SK-N-SH (cell line): ENCODE measurements at regions not wholly inside any gene's neighbourhood (a gene's known extent, or its start where the extent isn't known, plus 50 kb on each side); places are given as distances from the start of the nearest gene placed in this dataset.

Experiments used
- CTCF ChIA-PET: fragments of 300-600, 350-600 bp; formaldehyde crosslinking; extraction: SDS; loops from one replicate; lab custom pipeline; 2021; lab: Yijun Ruan, JAX
- POLR2A ChIA-PET: fragments of 350-600 bp; sonication (Branson Sonifier 250); formaldehyde crosslinking; extraction: SDS; loops from one replicate; lab custom pipeline; 2020; ENCODE audit warnings: antibody characterized with exemption, inconsistent platforms; lab: Yijun Ruan, JAX
- DNase-seq: peaks from one replicate; pipeline ENCODE4 v3.0.0; 2012
- H2AFZ ChIP-seq: fragments of 200-600 bp; sonication (generic); 2 replicates; pipeline ENCODE4 v1.8.1; 2016; ENCODE audit warnings: antibody characterized with exemption, mild to moderate bottlenecking, low read depth
- H3F3A ChIP-seq: fragments of 200-600 bp; sonication (generic); replicated peaks from 2 replicates; pipeline ENCODE3; 2016; ENCODE audit warnings: antibody characterized with exemption, mild to moderate bottlenecking; ENCODE audit not compliant: insufficient read depth
- H3K27ac ChIP-seq, 2 experiments: fragments of 200-500 bp in 1 of 2; fragments of 200-600 bp in 1 of 2; sonication (Bioruptor generic) in 1 of 2; sonication (generic), shearing (Covaris generic) in 1 of 2; 2 replicates each; pipeline versions ENCODE4 v1.5.1 to v1.6.1; 2014 to 2016; ENCODE audit warnings: low read depth in 2 of 2, inconsistent platforms in 1 of 2, low read length in 1 of 2, mild to moderate bottlenecking in 1 of 2, mixed read lengths in 1 of 2
- H3K27me3 ChIP-seq: fragments of 200-600 bp; sonication (generic), shearing (Covaris generic); 2 replicates; pipeline ENCODE4 v1.6.1; 2016; ENCODE audit warnings: mixed run types; ENCODE audit not compliant: insufficient read depth
- H3K36me3 ChIP-seq, 2 experiments: fragments of 200-500 bp in 1 of 2; fragments of 200-600 bp in 1 of 2; sonication (Bioruptor generic) in 1 of 2; sonication (generic) in 1 of 2; replicated peaks in 1 of 2; 2 replicates each; pipeline versions ENCODE3 to v1.5.1; 2014 to 2016; ENCODE audit warnings: low read length in 1 of 2, mild to moderate bottlenecking in 1 of 2; ENCODE audit not compliant: insufficient read depth in 2 of 2, control insufficient read depth in 1 of 2
- H3K4me1 ChIP-seq, 2 experiments: fragments of 200-500 bp in 1 of 2; fragments of 200-600 bp in 1 of 2; sonication (Bioruptor generic) in 1 of 2; sonication (generic), shearing (Covaris generic) in 1 of 2; 2 replicates each; pipeline versions ENCODE4 v1.5.1 to v1.6.1; 2014 to 2016; ENCODE audit warnings: low read depth in 1 of 2, low read length in 1 of 2, mixed run types in 1 of 2; ENCODE audit not compliant: insufficient read depth in 2 of 2, control insufficient read depth in 1 of 2
- H3K4me2 ChIP-seq: fragments of 200-600 bp; sonication (generic), shearing (Covaris generic); 2 replicates; pipeline ENCODE4 v1.6.1; 2017; ENCODE audit warnings: mixed run types
- H3K4me3 ChIP-seq, 2 experiments: fragments of 200-500 bp in 1 of 2; fragments of 200-600 bp in 1 of 2; sonication (Bioruptor generic) in 1 of 2; sonication (generic), shearing (Covaris generic) in 1 of 2; 2 replicates each; pipeline versions ENCODE4 v1.5.1 to v1.8.1; 2014 to 2016; ENCODE audit warnings: low read depth in 2 of 2, inconsistent platforms in 1 of 2, low read length in 1 of 2, mild to moderate bottlenecking in 1 of 2, mixed read lengths in 1 of 2, moderate library complexity in 1 of 2
- H3K79me2 ChIP-seq: fragments of 200-600 bp; sonication (generic); 2 replicates; pipeline ENCODE4 v1.8.1; 2017; ENCODE audit warnings: mild to moderate bottlenecking; ENCODE audit not compliant: insufficient read depth
- H3K9ac ChIP-seq: fragments of 200-600 bp; sonication (generic); 2 replicates; pipeline ENCODE4 v1.6.1; 2017; ENCODE audit warnings: mixed run types
- H3K9me2 ChIP-seq: fragments of 200-600 bp; sonication (generic); 2 replicates; pipeline ENCODE4 v1.6.1; 2017; ENCODE audit warnings: mixed run types
- H3K9me3 ChIP-seq: fragments of 200-600 bp; sonication (generic); 2 replicates; pipeline ENCODE4 v1.6.1; 2017; ENCODE audit warnings: mixed run types, mild to moderate bottlenecking, moderate library complexity
- H4K20me1 ChIP-seq: fragments of 200-600 bp; sonication (generic); 2 replicates; pipeline ENCODE4 v1.6.1; 2017; ENCODE audit warnings: mild to moderate bottlenecking, mixed run types; ENCODE audit not compliant: insufficient read depth
- CHD2 ChIP-seq: fragments of 150-350 bp; IDR thresholded peaks from 2 replicates; pipeline ENCODE4 v1.6.1; 2018; ENCODE audit warnings: low read length; ENCODE audit not compliant: partially characterized antibody
- EP300 ChIP-seq, 2 experiments: IDR thresholded peaks; 2 replicates each; pipeline versions ENCODE4 v1.4.0 to v1.6.1; 2012; ENCODE audit warnings: borderline replicate concordance in 1 of 2, low read depth in 1 of 2, low read length in 1 of 2
- EZH2phosphoT487 ChIP-seq: fragments of 200-600 bp; sonication (generic); IDR thresholded peaks from 2 replicates; pipeline ENCODE4 v1.6.1; 2017; ENCODE audit warnings: low read depth, mixed run types, mild to moderate bottlenecking, antibody characterized with exemption, moderate library complexity, borderline replicate concordance
- FOXJ3 ChIP-seq: sonication (generic); formaldehyde crosslinking; IDR thresholded peaks from 2 replicates; pipeline ENCODE4 v1.5.1; 2020; ENCODE audit warnings: mild to moderate bottlenecking, missing genetic modification reagents
- FOXM1 ChIP-seq: IDR thresholded peaks from 2 replicates; pipeline ENCODE4 v1.4.0; 2012; ENCODE audit warnings: low read depth, mild to moderate bottlenecking
- GATA2 ChIP-seq: sonication (generic); formaldehyde crosslinking; IDR thresholded peaks from 2 replicates; pipeline ENCODE4 v1.5.0; 2020; ENCODE audit warnings: mild to moderate bottlenecking, missing genetic modification reagents
- JUND ChIP-seq: IDR thresholded peaks from 2 replicates; pipeline ENCODE4 v1.4.0; 2012
- MAX ChIP-seq: IDR thresholded peaks from 2 replicates; pipeline ENCODE4 v1.4.0; 2012; ENCODE audit warnings: low read depth
- MEF2A ChIP-seq: IDR thresholded peaks from 2 replicates; pipeline ENCODE4 v1.4.0; 2012; ENCODE audit warnings: low read depth, borderline replicate concordance
- NFIC ChIP-seq: IDR thresholded peaks from 2 replicates; pipeline ENCODE4 v1.4.0; 2012; ENCODE audit warnings: borderline replicate concordance
- PBX3 ChIP-seq: IDR thresholded peaks from 2 replicates; pipeline ENCODE4; 2012
- RAD21 ChIP-seq: IDR thresholded peaks from 2 replicates; pipeline ENCODE4 v1.6.1; 2012; ENCODE audit warnings: mild to moderate bottlenecking, low read length
- RCOR1 ChIP-seq: fragments of 150-350 bp; IDR thresholded peaks from 2 replicates; pipeline ENCODE4 v1.6.1; 2017; ENCODE audit warnings: antibody characterized with exemption, low read length
- REST ChIP-seq: IDR thresholded peaks from 2 replicates; pipeline ENCODE4 v1.6.1; 2012; ENCODE audit warnings: mild to moderate bottlenecking, low read depth, low read length, moderate library complexity
- RXRA ChIP-seq: IDR thresholded peaks from 2 replicates; pipeline ENCODE4 v1.4.0; 2012; ENCODE audit warnings: low read depth, mild to moderate bottlenecking, borderline replicate concordance
- SIN3A ChIP-seq: IDR thresholded peaks from 2 replicates; pipeline ENCODE4 v1.6.1; 2012; ENCODE audit warnings: low read depth, mild to moderate bottlenecking, low read length, moderate library complexity, borderline replicate concordance
- SMC3 ChIP-seq: IDR thresholded peaks from 2 replicates; pipeline ENCODE4 v1.6.1; 2012; ENCODE audit warnings: low read depth, low read length, improper control_type of control experiment
- TAF1 ChIP-seq: IDR thresholded peaks from 2 replicates; pipeline ENCODE4 v1.6.1; 2012; ENCODE audit warnings: low read depth, mild to moderate bottlenecking, low read length, moderate library complexity, borderline replicate concordance
- TCF12 ChIP-seq: IDR thresholded peaks from 2 replicates; pipeline ENCODE4 v1.4.0; 2012
- TEAD4 ChIP-seq: IDR thresholded peaks from 2 replicates; pipeline ENCODE4 v1.4.0; 2012; ENCODE audit warnings: mild to moderate bottlenecking, borderline replicate concordance; ENCODE audit not compliant: insufficient read depth
- USF2 ChIP-seq: fragments of 150-350 bp; IDR thresholded peaks from 2 replicates; pipeline ENCODE4 v1.6.1; 2017; ENCODE audit warnings: antibody characterized with exemption, low read length, low read depth, borderline replicate concordance
- YY1 ChIP-seq: IDR thresholded peaks from 2 replicates; pipeline ENCODE4 v1.4.0; 2012; ENCODE audit warnings: low read depth, mild to moderate bottlenecking
- ZBTB33 ChIP-seq: IDR thresholded peaks from 2 replicates; pipeline ENCODE4 v1.4.0; 2012; ENCODE audit warnings: low read depth, borderline replicate concordance
- WGBS: methylation state at CpG from one replicate; pipeline ENCODE4 v1.1.6; 2017; ENCODE audit warnings: low lambda C conversion rate; 5-methylcytosine and 5-hydroxymethylcytosine counted together

GRCh38 chr3:66103729-66104128 lies 65.0 kb upstream of the MAGI1 start:
- Histone ChIP-seq H3K79me2 (no peaks in the 10 kb centered on the region), H3K4me1 (peaks cover 2 to 9% of the 10 kb centered on the region in 2 experiments; a peak in 2 of 4 replicates), H3K9me2 (no peaks in the 10 kb centered on the region), H3K4me2 (no peak overlapping the region), H3K9ac (no peak overlapping the region), H3K27me3 (no peaks in the 10 kb centered on the region), H3K27ac (no peak overlapping the region), H3F3A (peaks cover 7% of the 10 kb centered on the region), H3K9me3 (no peaks in the 10 kb centered on the region), H4K20me1 (no peaks in the 10 kb centered on the region), H3K36me3 (no peaks in the 10 kb centered on the region), H2AFZ (no peak overlapping the region), H3K4me3 (no peak overlapping the region)
- WGBS = 88% methylated on average over 3 of the region's 3 CpGs
- TF ChIP-seq MEF2A = no peak
- no peak for TF ChIP-seq SIN3A
- TF ChIP-seq CHD2 = no peak
- no peak for TF ChIP-seq RXRA
- TF ChIP-seq TAF1 = no peak
- TF ChIP-seq NFIC = no peak
- no peak for TF ChIP-seq RCOR1
- no peak for TF ChIP-seq JUND
- TF ChIP-seq SMC3 = no peak
- TF ChIP-seq FOXM1 = no peak
- no peak for TF ChIP-seq RAD21
- TF ChIP-seq EP300 (IDR thresholded peaks at IDR 0.05; ENCODE audit: borderline replicate concordance in 1 of 2, low read depth in 1 of 2, low read length in 1 of 2) = no peak
- no peak for TF ChIP-seq YY1
- no peak for TF ChIP-seq TEAD4
- no peak for TF ChIP-seq EZH2phosphoT487
- no peak for DNase-seq
- POLR2A ChIA-PET = no interaction called here
- CTCF ChIA-PET = interaction anchor here (0.9 to 1.4 kb wide), 3 partner anchors 9 to 664 kb away, joined by 3 read pairs; no protein-coding TSS in a partner anchor

- H3K9me3 ChIP-seq = no peaks in the 10 kb centered on the region
- H3K4me1 ChIP-seq = peaks cover 0 to 8% of the 10 kb centered on the region in 2 experiments; a peak in 1 of 4 replicates
- H3K9ac ChIP-seq = no peak overlapping the region
- no peaks in the 10 kb centered on the region for H3K9me2 ChIP-seq
- DNase-seq = no peak
- CTCF ChIA-PET = interaction anchor here (1.0 kb wide), 1 partner anchor 13 kb away, joined by 4 read pairs; no protein-coding TSS in a partner anchor
- H3K4me2 ChIP-seq = no peak overlapping the region
- H3K36me3 ChIP-seq = no peaks in the 10 kb centered on the region
- no peak overlapping the region for H3K4me3 ChIP-seq
- no peak overlapping the region for H2AFZ ChIP-seq
- no peaks in the 10 kb centered on the region for H3K27me3 ChIP-seq
- no peaks in the 10 kb centered on the region for H4K20me1 ChIP-seq
- 60% methylated on average over 3 of the region's 3 CpGs for WGBS
- peaks cover 12% of the 10 kb centered on the region for H3F3A ChIP-seq
- H3K79me2 ChIP-seq = no peaks in the 10 kb centered on the region
- POLR2A ChIA-PET = no interaction called here
- no peak overlapping the region for H3K27ac ChIP-seq
- TF ChIP-seq GATA2 (CRISPR knock-in tag) = no peak
- no peak for TF ChIP-seq JUND
- TF ChIP-seq TAF1 = no peak
- TF ChIP-seq ZBTB33 = no peak
- TF ChIP-seq CHD2 = no peak
- TF ChIP-seq FOXJ3 (CRISPR knock-in tag) = no peak
- no peak for TF ChIP-seq USF2
- TF ChIP-seq REST = no peak
- TF ChIP-seq TCF12 = no peak
- TF ChIP-seq MAX = no peak
- TF ChIP-seq PBX3 = no peak
Observed at GRCh38 chr3:66101901-66102300, 63.2 kb upstream of the MAGI1 start.
